PC-3 (cell line): ENCODE measurements at regions not wholly inside any gene's neighbourhood (a gene's known extent, or its start where the extent isn't known, plus 50 kb on each side); places are given as distances from the start of the nearest gene placed in this dataset.
"Not testable (repeated sequence)": the region's sequence is repeated elsewhere in the genome, so short reads cannot be mapped to it uniquely, and the experiment has no call there.

Experiments used
- ATAC-seq: fragments of 200-7000 bp; cut with Tn5 transposase; 2 replicates; pipeline ENCODE4 v1.9.1; 2020; ENCODE audit warnings: mild to moderate bottlenecking, moderate library complexity
- BruUV-seq: library from RNA; stranded (reverse); fragments of 400-500 nt; replicated peaks from 2 replicates; lab custom pipeline; 2021; lab: Mats Ljungman, UMichigan
- CTCF ChIA-PET: fragments of 300-600 bp; sonication (Branson Sonifier 250); formaldehyde crosslinking; loops from one replicate; lab custom pipeline; 2022; ENCODE audit warnings: antibody characterized with exemption; lab: Charles Lee
- POLR2A ChIA-PET: fragments of 300-600 bp; sonication (Branson Sonifier 250); formaldehyde crosslinking; loops from one replicate; lab custom pipeline; 2022; ENCODE audit warnings: antibody characterized with exemption; ENCODE audit not compliant: unreplicated experiment; lab: Charles Lee
- DNase-seq: peaks from one replicate; pipeline ENCODE4 v3.0.0-alpha.2; 2015
- H2AFZ ChIP-seq: fragments of 300-600 bp; sonication (generic); 2 replicates; pipeline ENCODE4 v1.6.0; 2016; ENCODE audit warnings: antibody characterized with exemption, low read length
- H3F3A ChIP-seq: fragments of 300-600 bp; sonication (generic); one replicate; pipeline ENCODE4 v1.6.0; 2017; ENCODE audit warnings: antibody characterized with exemption, low read length, control low read depth, mild to moderate bottlenecking; ENCODE audit not compliant: unreplicated experiment
- H3K27ac ChIP-seq: fragments of 300-600 bp; sonication (generic); 2 replicates; pipeline ENCODE4 v1.5.1; 2016; ENCODE audit warnings: mild to moderate bottlenecking, low read length
- H3K27me3 ChIP-seq: fragments of 300-600 bp; sonication (generic); 2 replicates; pipeline ENCODE4 v1.6.1; 2016; ENCODE audit warnings: low read length, mixed read lengths
- H3K36me3 ChIP-seq: fragments of 300-600 bp; sonication (generic); 2 replicates; pipeline ENCODE4 v1.6.1; 2016; ENCODE audit warnings: low read depth, mixed run types, low read length, mixed read lengths
- H3K4me1 ChIP-seq: fragments of 300-600 bp; sonication (generic); 2 replicates; pipeline ENCODE4 v1.5.1; 2016; ENCODE audit warnings: low read length; ENCODE audit not compliant: insufficient read depth
- H3K4me2 ChIP-seq: fragments of 300-600 bp; sonication (generic); 2 replicates; pipeline ENCODE4 v1.6.0; 2016; ENCODE audit warnings: low read length
- H3K4me3 ChIP-seq: fragments of 300-600 bp; sonication (generic); 2 replicates; pipeline ENCODE4 v1.5.1; 2016; ENCODE audit warnings: mild to moderate bottlenecking, low read length, mixed read lengths
- H3K79me2 ChIP-seq: fragments of 300-600 bp; sonication (generic); 2 replicates; pipeline ENCODE4 v1.6.1; 2017; ENCODE audit warnings: low read length, mixed read lengths
- H3K9ac ChIP-seq: fragments of 300-600 bp; sonication (generic); 2 replicates; pipeline ENCODE4 v1.6.0; 2016; ENCODE audit warnings: mild to moderate bottlenecking, low read length
- H3K9me2 ChIP-seq: fragments of 300-600 bp; sonication (generic); replicated peaks from 2 replicates; pipeline ENCODE4 v1.6.1; 2016; ENCODE audit warnings: mixed run types, low read length, mixed read lengths
- H3K9me3 ChIP-seq: fragments of 300-600 bp; sonication (generic); 2 replicates; pipeline ENCODE4 v1.6.1; 2016; ENCODE audit warnings: low read length, mixed read lengths
- H4K20me1 ChIP-seq: fragments of 300-600 bp; sonication (generic); 2 replicates; pipeline ENCODE4 v1.6.1; 2016; ENCODE audit warnings: low read length, mixed read lengths
- CTCF ChIP-seq: fragments of 300-600 bp; sonication (generic); conservative IDR thresholded peaks from 2 replicates; pipeline ENCODE4 v1.5.1; 2017; ENCODE audit warnings: antibody characterized with exemption, low read depth, mild to moderate bottlenecking, low read length
- EZH2 ChIP-seq: fragments of 300-600 bp; sonication (generic); IDR thresholded peaks from one replicate; pipeline ENCODE4 v1.6.1; 2017; ENCODE audit warnings: antibody characterized with exemption, mild to moderate bottlenecking, low read length; ENCODE audit not compliant: unreplicated experiment
- EZH2phosphoT487 ChIP-seq: fragments of 300-600 bp; sonication (generic); IDR thresholded peaks from 2 replicates; pipeline ENCODE4 v1.6.1; 2018; ENCODE audit warnings: mild to moderate bottlenecking, antibody characterized with exemption, low read length, borderline replicate concordance
- intact Hi-C: fragments of 100-400 bp; cut with micrococcal nuclease; formaldehyde crosslinking; loops from 2 replicates; pipeline ENCODE4 v1.9.0; 2023

GRCh38 chr3:64783200-64783599 is 95.4 kb upstream of the ADAMTS9 start:
- TF ChIP-seq EZH2phosphoT487 = no peak
- no peak for TF ChIP-seq CTCF
- no peak for TF ChIP-seq EZH2
- DNase-seq (no peak), ATAC-seq (no peak)
- intact Hi-C loops = no loop called here
- Histone ChIP-seq H3K4me1 (no peaks in the 10 kb centered on the region), H3K27me3 (no peaks in the 10 kb centered on the region), H3K36me3 (no peaks in the 10 kb centered on the region), H2AFZ (no peak overlapping the region), H3K4me3 (no peak overlapping the region), H3K9me2 (no peaks in the 10 kb centered on the region), H3K79me2 (no peaks in the 10 kb centered on the region), H3K4me2 (no peak overlapping the region), H4K20me1 (no peaks in the 10 kb centered on the region), H3K27ac (no peak overlapping the region), H3F3A (no peaks in the 10 kb centered on the region), H3K9me3 (no peaks in the 10 kb centered on the region), H3K9ac (no peak overlapping the region)
- BruUV-seq = no TSS peak
- ChIA-PET CTCF (no interaction called here), POLR2A (no interaction called here)

GRCh38 chr3:64780923-64781322 is 93.1 kb upstream of the ADAMTS9 start:
- H3K27me3 ChIP-seq, ATAC-seq, H3K4me3 ChIP-seq, H3K9ac ChIP-seq, H2AFZ ChIP-seq, BruUV-seq, CTCF ChIA-PET, H3K9me3 ChIP-seq, H3K9me2 ChIP-seq, DNase-seq, H3K27ac ChIP-seq, H3K79me2 ChIP-seq, H4K20me1 ChIP-seq, H3F3A ChIP-seq, intact Hi-C loops, H3K36me3 ChIP-seq, H3K4me2 ChIP-seq, POLR2A ChIA-PET, H3K4me1 ChIP-seq: not testable (repeated sequence)

- CTCF ChIA-PET = no interaction called here
- no peak overlapping the region for H2AFZ ChIP-seq
- H3K27ac ChIP-seq = no peak overlapping the region
- no peaks in the 10 kb centered on the region for H3K4me1 ChIP-seq
- H3K9me2 ChIP-seq = no peaks in the 10 kb centered on the region
- POLR2A ChIA-PET = no interaction called here
- no peak overlapping the region for H3K4me3 ChIP-seq
- no peaks in the 10 kb centered on the region for H3F3A ChIP-seq
- no TSS peak for BruUV-seq
- no peaks in the 10 kb centered on the region for H3K36me3 ChIP-seq
- TF ChIP-seq EZH2 (no peak), CTCF (no peak), EZH2phosphoT487 (no peak)
- no peaks in the 10 kb centered on the region for H3K9me3 ChIP-seq
- intact Hi-C loops = no loop called here
- H3K9ac ChIP-seq = no peak overlapping the region
- ATAC-seq (no peak), DNase-seq (no peak)
- no peaks in the 10 kb centered on the region for H3K27me3 ChIP-seq
- no peak overlapping the region for H3K4me2 ChIP-seq
- H3K79me2 ChIP-seq = no peaks in the 10 kb centered on the region
- H4K20me1 ChIP-seq = no peaks in the 10 kb centered on the region
These were observed 85.3 kb upstream of the ADAMTS9 start for GRCh38 chr3:64773137-64773536.
